ENCODE measurements at regions not wholly inside any gene's neighbourhood (a gene's known extent, or its start where the extent isn't known, plus 50 kb on each side); places are given as distances from the start of the nearest gene placed in this dataset.
A peak's percentile ranks its signal among the peaks of the same experiment; 100 is the strongest.

GRCh38 chr18:39764873-39765272 is 2190.2 kb upstream of the PIK3C3 start:
- DNase-seq (ENCODE audit: low spot score) = no peak
- Mint-ChIP-seq H3K9me3 (peaks cover 7% of the 10 kb centered on the region), H3K4me3 (no peak overlapping the region), H3K4me1 (peaks cover 6% of the 10 kb centered on the region), H3K27ac (no peak overlapping the region), H3K36me3 (peaks cover 8% of the 10 kb centered on the region), H3K27me3 (ENCODE audit: insufficient read depth, low read depth) (no peaks in the 10 kb centered on the region)
- H3K9me3 ChIP-seq (ENCODE audit: low read depth) = no peaks in the 10 kb centered on the region
- TF ChIP-seq, protein P1, sequence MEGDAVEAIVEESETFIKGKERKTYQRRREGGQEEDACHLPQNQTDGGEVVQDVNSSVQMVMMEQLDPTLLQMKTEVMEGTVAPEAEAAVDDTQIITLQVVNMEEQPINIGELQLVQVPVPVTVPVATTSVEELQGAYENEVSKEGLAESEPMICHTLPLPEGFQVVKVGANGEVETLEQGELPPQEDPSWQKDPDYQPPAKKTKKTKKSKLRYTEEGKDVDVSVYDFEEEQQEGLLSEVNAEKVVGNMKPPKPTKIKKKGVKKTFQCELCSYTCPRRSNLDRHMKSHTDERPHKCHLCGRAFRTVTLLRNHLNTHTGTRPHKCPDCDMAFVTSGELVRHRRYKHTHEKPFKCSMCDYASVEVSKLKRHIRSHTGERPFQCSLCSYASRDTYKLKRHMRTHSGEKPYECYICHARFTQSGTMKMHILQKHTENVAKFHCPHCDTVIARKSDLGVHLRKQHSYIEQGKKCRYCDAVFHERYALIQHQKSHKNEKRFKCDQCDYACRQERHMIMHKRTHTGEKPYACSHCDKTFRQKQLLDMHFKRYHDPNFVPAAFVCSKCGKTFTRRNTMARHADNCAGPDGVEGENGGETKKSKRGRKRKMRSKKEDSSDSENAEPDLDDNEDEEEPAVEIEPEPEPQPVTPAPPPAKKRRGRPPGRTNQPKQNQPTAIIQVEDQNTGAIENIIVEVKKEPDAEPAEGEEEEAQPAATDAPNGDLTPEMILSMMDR (IDR thresholded peaks at IDR 0.05) = no peak
- no peak for TF ChIP-seq EZH2 (IDR thresholded peaks at IDR 0.05)
- TF ChIP-seq EZH2phosphoT487 (IDR thresholded peaks at IDR 0.05) = no peak
- H3K4me1 ChIP-seq = peaks cover 3% of the 10 kb centered on the region
- H3F3A ChIP-seq (ENCODE audit: low read depth) = no peaks in the 10 kb centered on the region
- H3K4me3 ChIP-seq = no peak overlapping the region
- no peak overlapping the region for H2AFZ ChIP-seq (replicated peaks)
- no peaks in the 10 kb centered on the region for H3K36me3 ChIP-seq
- H3K27ac ChIP-seq = no peak overlapping the region
- peaks cover 6% of the 10 kb centered on the region for H3K79me2 ChIP-seq (ENCODE audit: low read depth)
- H3K9ac ChIP-seq = no peak overlapping the region
- no peaks in the 10 kb centered on the region for H4K20me1 ChIP-seq (ENCODE audit: low read depth)
- H3K4me2 ChIP-seq = no peak overlapping the region
- no peaks in the 10 kb centered on the region for H3K27me3 ChIP-seq

- no peaks in the 10 kb centered on the region for H4K20me1 ChIP-seq (ENCODE audit: low read depth)
- TF ChIP-seq EZH2 (IDR thresholded peaks at IDR 0.05) = no peak
- TF ChIP-seq, protein P1 (IDR thresholded peaks at IDR 0.05) = no peak
- TF ChIP-seq EZH2phosphoT487 (IDR thresholded peaks at IDR 0.05) = no peak
- no peak overlapping the region for H3K9ac ChIP-seq
- no peak overlapping the region for H3K4me2 ChIP-seq
- H3F3A ChIP-seq (ENCODE audit: low read depth) = no peaks in the 10 kb centered on the region
- peaks cover 3% of the 10 kb centered on the region for H3K4me1 ChIP-seq
- no peak overlapping the region for H3K4me3 ChIP-seq
- no peak overlapping the region for H3K27ac ChIP-seq
- no peaks in the 10 kb centered on the region for H3K36me3 ChIP-seq
- H3K27ac Mint-ChIP-seq = no peak overlapping the region
- DNase-seq (ENCODE audit: low spot score) = no peak
- H3K27me3 Mint-ChIP-seq (ENCODE audit: insufficient read depth, low read depth) = no peaks in the 10 kb centered on the region
- H3K4me1 Mint-ChIP-seq = peaks cover 6% of the 10 kb centered on the region
- H2AFZ ChIP-seq (replicated peaks) = no peak overlapping the region
- no peak overlapping the region for H3K4me3 Mint-ChIP-seq
- H3K79me2 ChIP-seq (ENCODE audit: low read depth) = no peaks in the 10 kb centered on the region
- peaks cover 14% of the 10 kb centered on the region for H3K9me3 Mint-ChIP-seq
- H3K27me3 ChIP-seq = no peaks in the 10 kb centered on the region
- peaks cover 15% of the 10 kb centered on the region for H3K36me3 Mint-ChIP-seq
- no peaks in the 10 kb centered on the region for H3K9me3 ChIP-seq (ENCODE audit: low read depth)
Observed at GRCh38 chr18:39761273-39761672, 2193.8 kb upstream of the PIK3C3 start.

DNA sequence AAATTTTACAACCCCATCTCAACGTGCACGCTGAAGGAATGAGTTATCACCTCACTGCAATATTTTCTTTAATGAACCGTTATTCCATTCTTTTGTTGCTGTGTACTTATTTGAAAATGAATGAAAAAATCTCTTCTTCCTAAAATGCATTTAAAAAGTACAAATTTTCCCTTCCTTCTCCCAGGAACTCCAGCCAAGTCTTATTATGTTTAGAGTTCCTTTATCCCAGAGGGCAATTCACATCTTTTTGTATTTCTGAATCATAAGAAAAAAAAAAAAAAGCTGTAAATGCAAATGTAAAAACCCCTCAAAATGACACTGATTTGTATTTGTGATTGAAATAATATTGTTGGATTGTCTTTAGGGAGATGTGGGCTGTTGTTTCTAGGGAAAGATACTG is 2194.3 kb upstream of the CELF4 start:
- no peak overlapping the region for H3K27ac ChIP-seq
- H3K27me3 Mint-ChIP-seq (ENCODE audit: insufficient read depth, low read depth) = no peaks in the 10 kb centered on the region
- no peak overlapping the region for H3K4me2 ChIP-seq
- H3K9me3 Mint-ChIP-seq = peaks cover 19% of the 10 kb centered on the region
- H4K20me1 ChIP-seq (ENCODE audit: low read depth) = no peaks in the 10 kb centered on the region
- H3K27me3 ChIP-seq = no peaks in the 10 kb centered on the region
- no peak overlapping the region for H3K4me3 Mint-ChIP-seq
- H3K79me2 ChIP-seq (ENCODE audit: low read depth) = no peaks in the 10 kb centered on the region
- H2AFZ ChIP-seq (replicated peaks) = peak overlapping the region; percentile 13
- no peak for TF ChIP-seq EZH2 (IDR thresholded peaks at IDR 0.05)
- no peak for TF ChIP-seq EZH2phosphoT487 (IDR thresholded peaks at IDR 0.05)
- TF ChIP-seq, protein P1 (IDR thresholded peaks at IDR 0.05) = no peak
- H3K4me1 ChIP-seq = peaks cover 3% of the 10 kb centered on the region
- no peak overlapping the region for H3K27ac Mint-ChIP-seq
- H3K9me3 ChIP-seq (ENCODE audit: low read depth) = no peaks in the 10 kb centered on the region
- H3K4me3 ChIP-seq = no peak overlapping the region
- no peaks in the 10 kb centered on the region for H3K36me3 ChIP-seq
- no peak for DNase-seq (ENCODE audit: low spot score)
- peaks cover 6% of the 10 kb centered on the region for H3K4me1 Mint-ChIP-seq
- peaks cover 14% of the 10 kb centered on the region for H3K36me3 Mint-ChIP-seq
- H3K9ac ChIP-seq = no peak overlapping the region
- no peaks in the 10 kb centered on the region for H3F3A ChIP-seq (ENCODE audit: low read depth)
